ENCODE measurements at regions not wholly inside any gene's neighbourhood (a gene's known extent, or its start where the extent isn't known, plus 50 kb on each side); places are given as distances from the start of the nearest gene placed in this dataset.
A peak's percentile ranks its signal among the peaks of the same experiment; 100 is the strongest.

GRCh38 chr11:35868491-35868890 lies 75.4 kb upstream of the LDLRAD3 start:
- no peak overlapping the region for H3K4me3 ChIP-seq (ENCODE audit: low read depth, low read length)
- DNase-seq (ENCODE audit: low read depth) = no peak

- H3K4me3 ChIP-seq (ENCODE audit: low read depth, low read length) = no peak overlapping the region
- no peak for DNase-seq (ENCODE audit: low read depth)
Measured at GRCh38 chr11:35873721-35874120, 70.1 kb upstream of the LDLRAD3 start.

GRCh38 chr11:35874751-35875450 lies 69.0 kb upstream of the LDLRAD3 start:
- no peak overlapping the region for H3K4me3 ChIP-seq (ENCODE audit: low read depth, low read length)
- no peak for DNase-seq (ENCODE audit: low read depth)

GRCh38 chr11:35875466-35875865 lies 68.4 kb upstream of the LDLRAD3 start:
- H3K4me3 ChIP-seq (ENCODE audit: low read depth, low read length) = no peak overlapping the region

GRCh38 chr11:35876786-35877185 lies 67.1 kb upstream of the LDLRAD3 start:
- no peak for DNase-seq (ENCODE audit: low read depth)
- no peak overlapping the region for H3K4me3 ChIP-seq (ENCODE audit: low read depth, low read length)

More at GRCh38 chr11:35875466-35875865, 68.4 kb upstream of the LDLRAD3 start:
- DNase-seq (ENCODE audit: low read depth) = no peak

GRCh38 chr11:35878741-35879140 lies 65.1 kb upstream of the LDLRAD3 start:
- DNase-seq (ENCODE audit: low read depth) = no peak
- no peak overlapping the region for H3K4me3 ChIP-seq (ENCODE audit: low read depth, low read length)

GRCh38 chr11:35879361-35879760 lies 64.5 kb upstream of the LDLRAD3 start:
- DNase-seq (ENCODE audit: low read depth) = no peak
- no peak overlapping the region for H3K4me3 ChIP-seq (ENCODE audit: low read depth, low read length)

GRCh38 chr11:35886759-35887158 lies 57.1 kb upstream of the LDLRAD3 start:
- no peak overlapping the region for H3K4me3 ChIP-seq (ENCODE audit: low read depth, low read length)
- DNase-seq (ENCODE audit: low read depth) = no peak

- DNase-seq (ENCODE audit: low read depth) = no peak
- H3K4me3 ChIP-seq (ENCODE audit: low read depth, low read length) = no peak overlapping the region
Measured at GRCh38 chr11:35887737-35888136, 56.1 kb upstream of the LDLRAD3 start.

GRCh38 chr11:35888961-35889360 lies 54.9 kb upstream of the LDLRAD3 start:
- DNase-seq (ENCODE audit: low read depth) = no peak
- H3K4me3 ChIP-seq (ENCODE audit: low read depth, low read length) = no peak overlapping the region

- DNase-seq (ENCODE audit: low read depth) = no peak
- H3K4me3 ChIP-seq (ENCODE audit: low read depth, low read length) = no peak overlapping the region
Measured at GRCh38 chr11:35891096-35891495, 52.8 kb upstream of the LDLRAD3 start.

- no peak overlapping the region for H3K4me3 ChIP-seq (ENCODE audit: low read depth, low read length)
- no peak for DNase-seq (ENCODE audit: low read depth)
Measured at GRCh38 chr11:35892166-35892565, 51.7 kb upstream of the LDLRAD3 start.

GRCh38 chr11:35893796-35894475 lies 49.9 kb upstream of the LDLRAD3 start:
- no peak overlapping the region for H3K4me3 ChIP-seq (ENCODE audit: low read depth, low read length)
- DNase-seq (ENCODE audit: low read depth) = peak; percentile 67
